ENCODE measurements at regions not wholly inside any gene's neighbourhood (a gene's known extent, or its start where the extent isn't known, plus 50 kb on each side); places are given as distances from the start of the nearest gene placed in this dataset.

DNA sequence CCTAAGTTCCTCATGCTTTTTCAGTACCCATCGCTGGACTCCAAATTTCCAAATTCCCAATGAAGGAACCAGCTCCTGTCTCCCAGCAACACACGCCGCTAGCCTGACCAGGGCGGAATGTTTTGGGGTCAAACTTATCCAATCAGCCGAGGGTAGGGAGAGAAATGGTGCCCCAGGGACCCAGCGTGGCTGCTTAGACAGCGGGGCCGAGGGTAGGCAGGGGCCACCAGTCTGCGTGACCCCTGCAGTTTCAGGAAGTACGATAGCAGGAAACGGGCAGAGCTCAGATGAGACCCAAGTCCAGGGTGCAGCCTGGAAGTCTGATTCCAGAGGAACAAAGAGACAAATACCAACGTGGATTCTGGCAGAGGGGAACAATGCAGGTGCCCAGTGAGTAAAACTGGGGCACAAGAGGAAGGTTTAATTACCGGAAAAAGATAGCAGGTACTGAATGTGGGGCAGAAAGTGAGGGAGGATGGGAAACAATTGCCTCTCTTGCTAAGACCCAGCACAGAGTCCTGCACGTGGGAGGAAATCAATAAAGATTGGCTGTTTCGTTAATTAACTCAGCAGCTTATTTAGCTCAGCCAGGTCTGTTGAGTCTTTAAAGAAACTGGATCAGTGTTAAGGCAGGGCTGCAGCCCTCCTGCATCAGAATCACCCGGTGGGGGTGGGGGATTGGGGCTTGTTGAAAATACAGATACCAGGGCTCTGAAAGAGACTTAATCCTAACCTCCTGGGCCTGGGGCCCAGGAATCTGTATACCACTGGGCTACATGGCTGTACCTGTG is 50.4 kb upstream of the NFE2L3 start:
- peak; percentile 64 for DNase-seq

DNA sequence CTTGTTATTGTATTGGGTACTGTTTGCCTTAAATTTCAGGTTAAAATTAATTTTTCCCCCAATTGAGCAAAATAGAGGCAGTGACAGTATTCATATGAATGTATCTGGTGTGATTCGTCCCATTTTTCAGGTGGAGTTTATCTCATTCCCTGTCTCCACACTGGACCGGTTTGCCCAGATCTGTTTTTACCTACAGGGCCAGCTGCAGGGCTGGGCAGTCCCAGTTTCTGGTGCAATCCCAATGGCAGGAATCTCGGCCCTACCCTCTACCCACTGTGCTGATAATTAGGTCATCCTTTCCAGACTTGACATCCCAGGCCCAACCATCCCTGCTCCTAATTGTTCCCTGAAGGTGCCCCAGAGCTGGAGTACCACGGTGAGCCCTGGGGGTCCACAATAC is 49.8 kb upstream of the NFE2L3 start:
- no peak for DNase-seq
